LHCN-M2 (cell line): ENCODE measurements at regions not wholly inside any gene's neighbourhood (a gene's known extent, or its start where the extent isn't known, plus 50 kb on each side); places are given as distances from the start of the nearest gene placed in this dataset.
"Not testable (repeated sequence)": the region's sequence is repeated elsewhere in the genome, so short reads cannot be mapped to it uniquely, and the experiment has no call there.

ENCODE experiments used
- DNase-seq: peaks from one replicate; pipeline ENCODE4 v3.0.0-alpha.2; 2012; ENCODE audit warnings: low read depth

- DNase-seq, result no peak
Observed at GRCh38 chr3:51588724-51589123, 50.2 kb downstream of the RAD54L2 start.

GRCh38 chr3:51591231-51591630 is 52.7 kb downstream of the RAD54L2 start:
- DNase-seq, result peak; percentile 69

GRCh38 chr3:51593697-51594096 is 55.2 kb downstream of the RAD54L2 start:
- no peak for DNase-seq

GRCh38 chr3:51599638-51600037 is 61.1 kb downstream of the RAD54L2 start:
- DNase-seq, result not testable (repeated sequence)

- DNase-seq, result no peak
Observed at GRCh38 chr3:51604212-51604611, 65.7 kb downstream of the RAD54L2 start.

GRCh38 chr3:51605938-51606337 is 65.1 kb upstream of the TEX264 start:
- no peak for DNase-seq

- not testable (repeated sequence) for DNase-seq
Observed at GRCh38 chr3:51606871-51607270, 64.2 kb upstream of the TEX264 start.

GRCh38 chr3:51607591-51608325 is 63.3 kb upstream of the TEX264 start:
- DNase-seq, result not testable (repeated sequence)

- no peak for DNase-seq
Observed at GRCh38 chr3:51610708-51611107, 60.3 kb upstream of the TEX264 start.

GRCh38 chr3:51617597-51617996 is 53.5 kb upstream of the TEX264 start:
- no peak for DNase-seq

GRCh38 chr3:51618038-51618437 is 53.0 kb upstream of the TEX264 start:
- not testable (repeated sequence) for DNase-seq

GRCh38 chr3:51618496-51618895 is 52.6 kb upstream of the TEX264 start:
- DNase-seq, result no peak

- no peak for DNase-seq
Observed at GRCh38 chr3:51619983-51620382, 51.1 kb upstream of the TEX264 start.

GRCh38 chr3:51620543-51620942 is 50.5 kb upstream of the TEX264 start:
- DNase-seq, result peak; percentile 63

GRCh38 chr3:51621091-51621892 is 49.8 kb upstream of the TEX264 start:
- peak; percentile 66 for DNase-seq
